HG03280 (cell line): ENCODE measurements at regions not wholly inside any gene's neighbourhood (a gene's known extent, or its start where the extent isn't known, plus 50 kb on each side); places are given as distances from the start of the nearest gene placed in this dataset.

Experiments
- ATAC-seq: cut with Tn5 transposase; IDR thresholded peaks from one replicate; pipeline ENCODE4 v1.9.1; 2021; ENCODE audit warnings: mild to moderate bottlenecking, moderate library complexity; ENCODE audit not compliant: unreplicated experiment

DNA sequence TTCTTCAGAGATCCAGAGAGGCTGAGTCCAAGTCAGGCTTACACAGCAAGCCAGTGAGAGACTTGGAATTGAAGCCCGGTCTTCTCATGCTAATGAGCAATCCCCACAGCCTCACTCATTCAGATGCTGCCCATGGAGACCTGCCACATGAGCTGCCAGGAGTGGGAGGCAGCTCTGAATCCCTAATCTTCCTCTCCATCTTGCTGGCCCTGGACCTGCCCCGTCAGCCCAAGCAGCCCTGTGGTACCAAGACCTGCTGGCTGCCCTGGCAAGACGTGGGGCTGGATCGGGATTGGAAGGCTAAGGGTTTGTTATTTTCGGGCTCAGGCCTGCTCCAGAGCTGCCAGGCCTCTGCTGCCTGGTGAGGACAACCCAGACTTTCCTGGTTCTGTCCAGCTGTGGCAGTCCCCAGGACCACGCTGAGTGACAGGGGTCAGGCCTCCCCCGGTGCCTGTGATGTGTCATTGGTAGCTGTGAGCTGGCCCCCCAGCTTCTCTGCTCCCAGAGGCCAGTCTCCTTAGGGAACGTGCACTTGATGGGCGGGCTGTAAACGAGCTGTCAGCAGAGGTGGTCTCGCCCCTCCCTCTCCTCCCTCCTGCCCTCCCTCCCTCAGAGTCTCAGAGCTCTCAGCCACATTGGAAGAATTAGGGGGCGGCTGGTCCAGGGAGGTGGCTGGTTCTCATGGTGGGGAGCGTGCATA lies 135.0 kb downstream of the FOXD2 start:
- no peak for ATAC-seq

DNA sequence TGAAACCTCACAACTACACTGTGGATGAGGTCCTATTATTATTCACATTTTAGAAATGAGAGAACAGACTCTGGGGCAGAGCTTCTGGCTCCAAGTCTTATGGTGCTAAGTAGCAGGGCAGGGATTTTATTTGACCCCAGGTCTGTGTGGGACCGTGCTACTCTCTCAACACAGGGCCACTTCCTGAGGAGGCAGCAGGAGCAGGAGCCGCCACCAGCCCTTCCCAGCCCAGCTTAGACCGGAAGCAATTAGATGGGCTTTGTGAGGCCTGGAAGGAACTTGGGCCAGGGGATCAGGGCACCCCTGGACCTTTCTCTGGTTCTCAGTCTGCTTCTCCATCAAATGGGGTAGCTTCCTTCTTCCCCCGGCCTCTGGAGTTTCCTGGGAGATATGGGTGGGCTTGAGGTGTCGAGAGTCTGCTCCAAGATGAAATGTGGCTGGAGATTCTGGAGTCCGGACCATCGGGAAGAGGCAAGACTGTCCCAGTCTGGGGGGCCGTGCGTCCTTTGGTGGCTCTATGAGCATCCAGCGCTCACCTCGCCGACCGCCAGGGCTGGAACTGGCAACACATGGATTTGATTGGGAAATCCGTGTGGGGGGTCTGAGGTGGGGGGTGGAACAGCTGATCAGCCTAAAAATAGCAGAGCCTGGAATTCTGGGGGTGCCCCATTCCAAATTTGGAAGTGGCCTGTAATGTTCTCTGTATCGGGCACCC lies 136.8 kb downstream of the FOXD2 start:
- no peak for ATAC-seq

DNA sequence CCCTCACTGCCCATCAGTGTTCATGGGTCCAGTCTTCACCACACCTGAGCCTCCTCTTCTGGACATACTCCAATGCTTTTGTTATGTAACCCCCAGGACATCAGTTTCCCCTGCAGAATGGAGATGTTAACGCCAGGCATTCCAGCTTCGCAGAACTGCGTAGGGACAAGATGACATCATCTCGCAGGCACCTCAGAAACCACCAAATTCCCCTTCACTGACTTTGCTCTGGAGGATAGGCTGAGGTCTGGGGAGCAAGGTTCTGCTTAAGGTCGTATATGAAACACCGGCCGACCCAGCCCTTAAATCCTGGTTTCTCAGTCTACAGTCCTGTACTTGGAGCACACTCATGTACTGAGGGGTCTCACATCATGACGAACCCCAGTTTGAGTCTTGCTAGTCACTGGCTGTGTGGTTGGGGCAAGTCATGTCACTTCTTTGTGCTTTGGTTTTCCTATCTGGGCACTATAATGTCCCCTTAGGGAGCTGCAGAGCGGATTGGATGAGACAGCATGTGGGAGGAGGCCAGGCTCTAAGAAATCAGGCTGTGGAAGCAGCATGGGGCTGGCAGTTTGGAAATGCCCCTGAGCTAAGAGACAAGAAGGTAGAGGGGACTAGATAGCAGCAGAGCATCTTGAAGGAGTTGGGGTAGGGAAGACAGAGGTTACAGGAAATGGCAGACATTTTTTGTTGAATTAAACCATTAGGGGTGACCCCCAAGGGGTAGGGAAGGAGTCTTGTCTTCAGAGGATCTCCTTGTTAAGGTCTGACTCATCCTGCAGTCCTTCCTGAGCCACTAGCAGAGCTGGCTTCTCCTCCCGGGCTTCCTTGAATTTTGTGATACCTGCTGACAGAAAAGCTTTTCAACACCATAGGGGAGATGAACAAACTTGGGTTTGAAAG lies 138.3 kb downstream of the FOXD2 start:
- ATAC-seq, result no peak

DNA sequence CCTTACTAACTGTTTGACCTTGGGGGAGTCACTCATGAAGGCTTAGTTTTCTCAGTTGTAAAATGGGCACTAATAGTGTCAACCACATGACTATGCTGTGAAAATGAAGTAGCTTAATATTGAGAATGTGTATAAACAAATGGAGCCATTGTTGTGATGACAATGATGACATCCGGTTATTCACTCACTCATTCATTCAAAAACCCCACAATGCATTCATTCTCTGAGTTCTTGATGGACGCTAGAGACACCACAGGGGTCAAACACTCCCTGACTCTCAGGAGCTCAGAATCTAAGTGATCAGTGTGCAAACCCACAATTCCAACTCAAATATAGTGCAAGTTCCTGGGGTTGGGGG lies 138.9 kb downstream of the FOXD2 start:
- no peak for ATAC-seq

DNA sequence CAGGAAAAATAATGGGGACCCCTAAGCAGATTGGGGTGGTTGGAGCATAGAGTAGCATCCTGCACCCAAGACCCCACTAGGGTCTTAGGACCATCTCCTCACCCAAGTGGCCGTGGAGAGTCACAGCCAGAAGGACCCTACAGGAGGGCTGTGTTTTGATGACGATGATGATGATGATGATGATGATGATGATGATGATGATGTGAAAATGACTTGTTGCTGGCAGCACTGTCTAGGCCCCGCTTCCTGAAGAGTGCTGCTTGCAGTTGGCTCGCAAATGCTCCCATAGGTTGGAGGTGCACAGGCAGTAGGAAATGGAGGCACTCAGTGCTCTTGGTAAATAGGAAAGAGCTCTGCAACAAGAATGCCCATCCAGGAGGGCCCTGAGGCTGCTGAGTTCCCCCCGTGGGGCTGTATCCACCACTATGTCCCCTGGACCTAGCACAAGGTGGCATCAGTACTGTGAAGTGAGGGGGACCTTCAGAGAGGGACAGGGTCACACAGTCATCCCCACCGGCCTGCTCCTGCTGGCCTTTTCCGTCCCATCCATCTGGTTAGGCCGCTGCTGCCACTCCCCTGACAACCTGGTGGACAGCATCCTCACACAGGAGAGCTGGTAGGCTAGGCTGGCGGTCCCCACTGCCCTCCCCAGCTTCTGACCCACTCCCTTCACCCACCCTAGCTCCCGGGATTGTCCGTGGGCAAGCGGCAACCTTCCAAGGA lies 139.6 kb downstream of the FOXD2 start:
- ATAC-seq, result no peak

DNA sequence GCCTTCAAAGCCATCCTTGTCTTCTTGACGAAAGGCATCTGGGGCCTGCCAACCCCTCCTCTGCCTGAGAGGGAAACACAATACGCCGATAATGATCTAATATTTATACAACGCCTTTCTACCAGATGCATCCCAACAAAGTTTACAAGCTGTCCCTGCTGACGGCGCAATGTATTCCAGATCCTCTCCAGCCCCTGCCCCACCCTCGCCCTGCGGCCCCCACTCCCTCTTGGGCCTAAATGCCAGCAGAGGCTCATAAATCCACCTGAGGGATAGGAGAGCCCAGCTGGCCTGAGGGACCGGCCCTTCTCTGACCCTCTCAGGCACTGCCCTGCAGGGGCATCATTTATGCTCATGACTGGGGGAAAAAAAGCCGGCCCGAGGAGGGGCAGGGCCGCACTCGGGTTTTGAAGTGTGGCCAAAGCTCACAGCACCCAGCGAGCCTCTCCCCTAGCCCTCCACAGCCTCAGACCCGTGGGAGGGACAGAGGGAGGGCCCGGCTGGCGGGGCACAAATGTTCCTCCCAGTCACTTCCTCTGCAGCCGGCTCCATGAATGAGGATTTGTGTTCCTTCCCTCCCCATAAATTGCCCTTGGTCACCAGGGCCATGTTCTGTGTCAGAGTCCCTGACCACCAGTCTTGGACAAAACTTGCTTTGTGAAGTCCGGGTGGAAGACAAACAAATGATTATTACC lies 140.3 kb downstream of the FOXD2 start:
- ATAC-seq, result no peak

DNA sequence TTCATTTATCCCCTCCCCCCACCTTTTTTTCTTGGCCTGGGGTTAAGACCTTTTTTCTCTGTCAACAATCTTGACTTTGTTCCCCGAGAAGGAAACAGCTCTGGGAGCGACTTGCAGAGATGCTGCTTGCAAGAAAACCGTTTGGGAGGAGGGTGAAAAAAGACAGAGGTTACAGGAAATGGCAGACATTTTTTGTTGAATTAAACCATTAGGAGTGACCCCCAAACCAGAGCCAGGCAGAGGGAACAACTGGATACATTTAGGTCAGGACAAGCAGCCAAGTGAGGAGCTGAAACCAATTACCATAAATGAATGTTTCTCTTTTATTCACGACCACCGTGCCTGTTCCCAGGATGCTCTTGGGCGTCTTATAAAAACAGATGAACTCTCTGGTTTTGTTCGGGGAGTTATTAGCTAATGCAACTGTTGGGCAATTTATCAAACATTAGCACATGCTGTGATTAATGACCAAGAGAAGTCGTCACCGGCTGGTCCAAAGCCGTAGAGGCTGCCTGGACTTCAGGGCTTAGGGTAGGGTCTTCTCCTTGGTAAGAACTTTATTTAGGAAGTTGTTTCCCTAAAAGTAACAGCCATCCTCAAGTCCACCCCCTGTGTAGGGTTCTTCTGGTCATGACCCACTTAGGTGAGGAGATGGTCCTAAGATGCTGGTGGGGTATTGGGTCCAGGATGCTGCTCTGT lies 141.0 kb downstream of the FOXD2 start:
- ATAC-seq, result no peak

DNA sequence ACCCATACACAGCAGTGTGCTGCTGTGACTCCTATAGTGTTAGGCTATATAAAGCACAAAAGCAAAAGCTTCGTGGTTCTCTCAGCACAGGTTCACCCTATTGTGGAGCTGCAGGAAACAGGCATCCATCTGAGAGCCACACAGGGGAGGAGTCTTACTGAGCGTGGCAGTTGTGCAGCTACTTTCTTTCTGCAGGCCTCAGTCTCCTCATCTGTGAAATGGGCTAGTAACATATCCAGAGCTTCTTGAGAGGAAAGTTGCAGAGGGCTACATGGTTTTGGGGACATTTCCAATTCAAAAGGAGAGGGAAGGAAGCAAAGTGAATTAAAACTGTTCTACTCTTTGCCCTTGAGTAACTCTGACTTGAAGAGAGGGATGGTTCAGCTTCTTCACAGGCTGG lies 142.0 kb downstream of the FOXD2 start:
- no peak for ATAC-seq

DNA sequence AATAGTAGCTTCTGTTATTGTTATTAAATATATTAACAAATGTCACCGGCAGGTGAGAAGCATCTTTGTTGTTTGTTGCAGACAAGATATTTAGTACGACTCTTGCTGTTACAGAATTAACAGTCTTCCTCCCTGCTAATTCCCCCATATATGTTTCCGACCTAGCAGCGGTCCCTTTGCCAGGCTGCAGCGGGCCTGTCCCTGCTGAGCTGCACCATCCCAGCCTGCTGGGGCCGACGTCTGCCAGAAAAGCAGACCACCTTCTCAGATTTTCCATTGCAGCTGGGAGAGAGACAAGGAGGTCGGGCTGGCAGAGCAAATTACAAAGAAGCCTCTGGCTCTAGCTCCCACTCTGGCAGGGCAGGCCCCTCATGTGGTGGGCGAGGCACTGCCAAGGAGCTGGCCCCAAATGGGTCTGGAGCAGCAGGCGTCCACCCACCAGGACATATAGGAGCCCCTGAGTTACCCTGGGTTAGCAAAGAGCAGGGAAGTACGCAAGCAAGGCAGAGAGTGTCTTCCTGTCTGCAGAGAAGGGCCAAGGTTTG lies 142.7 kb downstream of the FOXD2 start:
- no peak for ATAC-seq

DNA sequence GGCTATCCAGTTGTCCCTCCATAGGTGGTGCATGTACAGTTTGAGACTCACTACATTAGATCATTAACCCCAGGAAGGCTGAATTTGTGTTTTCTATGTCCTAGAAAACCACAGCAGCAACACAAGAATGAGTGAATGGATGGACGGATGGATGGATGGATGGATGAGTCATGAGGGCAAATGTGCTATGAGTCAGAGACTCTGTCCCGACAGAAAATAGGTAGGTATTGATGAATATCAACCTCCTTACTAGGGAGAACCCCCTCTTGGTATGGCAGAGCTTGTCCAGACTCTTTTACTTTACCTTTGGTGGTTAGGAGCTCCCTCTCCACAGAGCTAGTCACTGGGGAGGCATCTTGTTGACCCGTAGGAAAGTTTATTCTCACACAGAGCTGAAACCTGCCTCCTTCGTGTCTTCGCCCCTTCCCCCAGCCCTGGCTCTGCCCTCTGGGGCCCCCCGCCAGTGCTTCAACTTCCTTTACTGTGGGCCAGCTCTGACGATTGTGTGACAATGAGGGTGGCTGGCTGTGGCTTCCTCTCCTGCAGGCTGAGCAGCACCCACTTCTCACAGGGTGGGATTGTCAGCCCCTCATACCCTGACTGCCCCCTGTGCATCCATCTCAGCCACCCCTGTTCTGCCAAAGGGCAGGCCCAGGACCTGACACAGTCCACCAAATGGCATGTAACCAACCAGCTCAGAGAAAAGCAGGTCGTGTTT lies 145.2 kb downstream of the FOXD2 start:
- no peak for ATAC-seq

DNA sequence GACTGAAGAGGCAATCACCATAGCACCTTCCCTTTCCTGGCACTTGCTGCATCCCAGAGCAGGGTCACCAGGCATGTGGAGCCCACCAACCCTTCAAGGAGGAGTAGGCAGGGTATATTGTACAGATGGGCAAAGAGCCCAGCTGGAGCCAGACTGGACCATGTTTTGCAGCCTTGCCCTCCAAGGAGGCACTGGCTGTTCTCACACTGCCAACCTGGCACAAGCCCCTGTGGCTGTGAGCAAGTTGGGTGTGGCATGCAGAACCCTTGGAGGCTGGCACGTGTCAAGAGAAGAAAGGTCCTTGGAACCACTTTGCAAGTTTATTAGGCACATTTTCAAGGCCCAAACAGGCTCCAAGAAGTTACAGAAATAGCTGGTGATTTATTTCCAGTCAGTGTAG lies 146.4 kb downstream of the FOXD2 start:
- ATAC-seq, result no peak

DNA sequence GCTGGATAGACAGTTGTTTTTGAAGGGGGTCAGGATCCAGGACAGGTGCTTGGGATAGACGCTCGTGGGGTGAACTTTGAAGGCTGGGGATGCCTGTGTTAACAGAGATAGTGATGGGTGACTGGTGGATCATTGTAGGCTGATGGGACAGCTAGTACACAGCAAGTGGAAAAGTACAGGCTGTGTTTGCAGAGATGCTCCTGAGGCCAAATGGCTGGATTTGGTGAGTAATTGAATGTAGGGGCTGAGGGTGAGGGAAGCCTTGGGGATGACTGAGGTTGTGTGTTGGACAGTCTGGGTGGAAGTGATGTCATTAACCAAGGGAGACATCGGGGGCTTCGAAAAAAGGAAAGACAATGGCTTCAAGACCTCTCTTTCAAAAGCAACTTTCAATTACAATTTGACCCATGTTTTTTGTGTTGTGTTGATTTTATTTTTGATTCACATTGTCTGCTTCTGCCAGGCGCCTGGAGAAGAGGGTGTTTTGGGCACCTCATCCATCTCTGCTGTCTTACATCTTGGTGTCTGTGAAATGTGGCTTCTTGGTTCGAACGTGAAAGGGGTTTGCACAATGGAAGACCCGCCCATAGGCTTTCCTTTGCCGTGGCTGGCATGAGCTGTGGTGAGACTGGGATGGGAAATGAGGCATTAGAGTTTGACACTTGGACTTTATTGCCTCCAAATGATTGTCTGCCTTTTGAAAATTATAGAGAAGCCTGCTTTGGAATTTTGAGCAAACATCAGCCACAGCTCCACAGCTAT lies 147.5 kb downstream of the FOXD2 start:
- ATAC-seq, result no peak

DNA sequence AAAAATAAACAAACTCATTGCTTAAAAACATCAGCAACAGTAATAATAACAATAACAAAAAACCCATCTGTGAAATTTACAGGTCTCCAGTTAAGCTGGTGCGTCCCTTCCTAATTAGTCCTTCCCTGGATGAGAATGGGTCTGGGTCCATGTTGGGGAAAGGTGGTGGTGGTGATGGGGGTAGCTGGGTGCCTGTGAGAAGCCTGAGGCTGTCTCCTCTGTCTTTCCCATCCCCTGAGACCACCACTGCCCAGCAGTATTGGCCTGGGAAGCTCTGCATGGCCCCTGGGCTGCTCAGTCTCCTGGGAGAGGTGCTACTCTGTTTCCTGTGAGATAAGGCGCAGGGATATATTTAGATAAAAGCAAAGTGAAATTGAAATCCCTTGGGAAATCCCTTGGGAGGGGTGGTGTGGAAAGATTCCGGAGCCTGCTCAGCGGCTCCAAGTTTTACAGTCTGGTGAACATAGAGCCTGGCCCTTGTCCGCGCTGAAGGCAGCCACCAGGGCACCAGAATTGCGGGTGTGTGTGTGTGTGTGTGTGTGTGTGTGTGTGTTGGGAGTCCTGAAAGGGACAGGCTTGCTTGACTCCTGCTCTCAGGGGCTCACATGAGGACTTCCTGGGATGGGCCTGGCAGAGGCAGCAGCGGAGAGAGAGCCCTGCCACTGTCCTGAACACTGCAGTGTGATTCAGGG lies 150.2 kb downstream of the FOXD2 start:
- ATAC-seq, result no peak

DNA sequence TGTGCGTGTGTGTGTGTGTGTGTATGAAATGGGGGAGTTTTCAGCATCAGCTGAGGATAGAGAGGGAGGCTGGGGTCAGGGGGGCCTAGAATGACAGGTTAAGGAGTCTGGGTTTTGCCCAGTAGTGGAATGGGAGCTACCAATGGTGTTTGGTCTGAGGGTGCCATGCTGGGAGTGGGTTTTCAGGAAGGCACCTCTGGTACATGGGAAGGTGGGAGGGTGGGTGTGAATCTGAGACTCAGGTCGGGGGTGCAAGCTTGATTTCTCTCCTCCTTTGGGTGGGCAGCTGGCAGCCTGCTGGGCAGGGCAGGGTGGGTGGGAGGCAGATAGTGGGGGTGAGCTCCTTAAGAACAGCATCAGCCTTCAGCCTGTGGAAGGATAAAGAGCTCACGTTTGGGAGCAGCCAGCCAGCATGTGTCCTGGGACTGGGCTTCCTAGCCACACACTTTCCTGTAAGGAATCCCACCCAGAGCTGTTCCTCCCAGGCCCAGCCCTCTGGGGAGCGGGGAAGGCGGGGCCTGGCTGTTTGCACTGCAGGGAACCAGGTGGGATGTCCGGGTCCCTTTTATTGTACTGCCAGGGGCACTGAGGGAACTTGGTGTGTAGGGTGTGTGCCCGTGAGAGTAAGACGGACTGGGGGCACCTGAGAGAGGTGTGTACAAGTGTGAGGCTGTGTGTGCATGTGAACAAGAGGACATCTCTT lies 152.8 kb downstream of the FOXD2 start:
- ATAC-seq, result no peak

DNA sequence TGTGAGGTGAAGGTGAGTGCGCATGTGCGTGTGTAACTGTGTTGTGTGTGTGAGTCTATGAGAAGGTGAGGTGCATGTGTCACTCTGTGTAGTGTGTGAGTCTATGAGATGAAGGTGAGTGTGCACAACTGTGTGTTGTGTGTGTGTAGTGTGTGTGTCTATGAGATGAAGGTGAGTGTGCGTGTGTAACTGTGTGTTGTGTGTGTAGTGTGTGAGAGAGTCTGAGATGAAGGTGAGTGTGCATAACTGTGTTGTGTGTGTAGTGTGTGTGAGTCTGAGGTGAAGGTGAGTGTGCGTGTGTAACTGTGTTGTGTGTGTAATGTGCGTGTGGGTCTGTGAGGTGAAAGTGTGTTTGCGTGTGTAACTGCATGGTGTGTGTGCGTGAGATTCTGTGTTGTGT lies 154.0 kb downstream of the FOXD2 start:
- no peak for ATAC-seq

DNA sequence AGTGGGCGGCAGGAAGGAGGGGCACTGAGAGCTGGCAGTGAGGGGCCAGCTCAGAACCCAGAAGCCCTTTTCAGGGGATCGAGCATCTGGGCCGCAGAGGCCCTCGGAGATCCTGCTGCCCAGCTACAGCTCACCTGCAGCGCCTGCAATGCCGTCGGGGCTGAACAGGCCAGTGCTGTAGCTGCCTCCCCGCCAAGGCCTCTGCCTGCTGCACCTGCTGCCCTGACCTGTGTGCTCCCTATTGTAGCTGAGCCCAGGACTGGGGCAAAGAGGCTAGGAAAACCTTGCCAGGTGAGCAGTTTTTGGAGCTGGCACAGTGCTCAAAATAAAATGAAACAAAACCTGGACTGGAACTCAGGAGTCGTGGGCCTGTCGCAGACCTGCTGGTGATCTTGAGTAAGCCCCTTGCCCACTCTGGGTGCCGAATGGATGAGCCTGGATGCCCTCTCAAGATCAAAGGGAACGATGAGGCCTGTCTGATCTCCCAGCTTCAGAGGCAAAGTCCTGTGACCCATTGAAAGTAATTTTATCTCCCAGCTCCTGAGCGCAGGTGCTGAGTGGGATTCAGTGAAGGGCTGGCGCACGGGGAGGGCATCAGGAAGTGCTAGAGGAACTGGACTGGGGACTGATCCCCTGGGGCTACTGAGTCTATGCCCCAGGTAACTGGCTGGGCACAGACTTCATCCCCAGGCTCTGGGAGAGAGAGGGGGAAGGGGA lies 154.6 kb downstream of the FOXD2 start:
- no peak for ATAC-seq
